ENCODE measurements at regions not wholly inside any gene's neighbourhood (a gene's known extent, or its start where the extent isn't known, plus 50 kb on each side); places are given as distances from the start of the nearest gene placed in this dataset.

GRCh38 chr6:54011277-54011648, 100.0 kb upstream of the MLIP start:
- TF ChIP-seq POLR2A (IDR thresholded peaks at IDR 0.05) (no peak), CTCF (IDR thresholded peaks at IDR 0.05) (no peak)

All from Peyer's patch (tissue), 4 donors.